ENCODE measurements at regions not wholly inside any gene's neighbourhood (a gene's known extent, or its start where the extent isn't known, plus 50 kb on each side); places are given as distances from the start of the nearest gene placed in this dataset.
"Not testable (repeated sequence)": the region's sequence is repeated elsewhere in the genome, so short reads cannot be mapped to it uniquely, and the experiment has no call there.

GRCh38 chr2:91667341-91667740 lies 2975.9 kb downstream of the RPIA start:
- TF ChIP-seq, protein P1, sequence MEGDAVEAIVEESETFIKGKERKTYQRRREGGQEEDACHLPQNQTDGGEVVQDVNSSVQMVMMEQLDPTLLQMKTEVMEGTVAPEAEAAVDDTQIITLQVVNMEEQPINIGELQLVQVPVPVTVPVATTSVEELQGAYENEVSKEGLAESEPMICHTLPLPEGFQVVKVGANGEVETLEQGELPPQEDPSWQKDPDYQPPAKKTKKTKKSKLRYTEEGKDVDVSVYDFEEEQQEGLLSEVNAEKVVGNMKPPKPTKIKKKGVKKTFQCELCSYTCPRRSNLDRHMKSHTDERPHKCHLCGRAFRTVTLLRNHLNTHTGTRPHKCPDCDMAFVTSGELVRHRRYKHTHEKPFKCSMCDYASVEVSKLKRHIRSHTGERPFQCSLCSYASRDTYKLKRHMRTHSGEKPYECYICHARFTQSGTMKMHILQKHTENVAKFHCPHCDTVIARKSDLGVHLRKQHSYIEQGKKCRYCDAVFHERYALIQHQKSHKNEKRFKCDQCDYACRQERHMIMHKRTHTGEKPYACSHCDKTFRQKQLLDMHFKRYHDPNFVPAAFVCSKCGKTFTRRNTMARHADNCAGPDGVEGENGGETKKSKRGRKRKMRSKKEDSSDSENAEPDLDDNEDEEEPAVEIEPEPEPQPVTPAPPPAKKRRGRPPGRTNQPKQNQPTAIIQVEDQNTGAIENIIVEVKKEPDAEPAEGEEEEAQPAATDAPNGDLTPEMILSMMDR (IDR thresholded peaks at IDR 0.05; ENCODE audit: low read depth, low read length): not testable (repeated sequence)
- not testable (repeated sequence) for TF ChIP-seq EZH2phosphoT487 (IDR thresholded peaks at IDR 0.05; ENCODE audit: low read depth)

All from OCI-LY3 (cell line).